Hepatocyte (in vitro differentiated cells): ENCODE measurements at regions not wholly inside any gene's neighbourhood (a gene's known extent, or its start where the extent isn't known, plus 50 kb on each side); places are given as distances from the start of the nearest gene placed in this dataset.

Source experiments
- EZH2 ChIP-seq: fragments of 200-600 bp; sonication (generic); IDR thresholded peaks from 2 replicates; pipeline ENCODE4 v1.6.1; 2016; ENCODE audit warnings: antibody characterized with exemption, mild to moderate bottlenecking, borderline replicate concordance
- TF ChIP-seq, protein P1 (sequence below): fragments of 200-600 bp; sonication (generic); IDR thresholded peaks from 2 replicates; pipeline ENCODE4 v1.5.1; 2016; ENCODE audit warnings: antibody characterized with exemption, mild to moderate bottlenecking; ENCODE audit not compliant: poor library complexity

DNA sequence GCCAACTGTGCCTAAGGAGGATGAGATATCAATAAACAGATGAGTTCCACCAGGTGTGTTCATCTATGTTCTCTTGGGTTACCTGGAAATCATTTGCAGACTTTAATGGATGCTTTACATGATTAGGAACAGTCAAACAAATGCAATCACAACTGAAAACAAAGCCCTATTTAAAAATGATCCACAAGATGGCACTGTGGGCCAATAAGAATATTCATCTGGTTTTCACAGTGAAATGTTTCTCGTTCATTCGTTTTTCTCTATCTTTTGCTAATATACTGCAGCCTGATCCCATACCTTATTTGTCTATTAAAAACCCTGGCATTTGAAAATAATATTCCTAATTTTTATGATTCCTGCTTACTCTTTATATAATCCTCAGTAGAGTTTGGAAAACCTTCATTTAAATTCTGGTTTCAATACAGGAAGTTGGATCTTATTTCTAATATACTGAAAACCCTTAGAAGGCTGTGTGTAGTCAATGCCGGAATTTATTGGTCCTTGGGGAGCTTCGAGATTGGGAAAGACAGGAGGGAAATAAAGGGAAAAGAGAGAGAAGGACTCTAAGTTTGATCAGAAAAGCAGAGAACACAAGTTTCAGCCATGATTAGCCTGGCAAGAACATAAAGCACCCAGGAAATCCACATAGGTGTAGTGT is 63.8 kb upstream of the TAPT1 start:
- no peak for TF ChIP-seq EZH2
- TF ChIP-seq, protein P1, sequence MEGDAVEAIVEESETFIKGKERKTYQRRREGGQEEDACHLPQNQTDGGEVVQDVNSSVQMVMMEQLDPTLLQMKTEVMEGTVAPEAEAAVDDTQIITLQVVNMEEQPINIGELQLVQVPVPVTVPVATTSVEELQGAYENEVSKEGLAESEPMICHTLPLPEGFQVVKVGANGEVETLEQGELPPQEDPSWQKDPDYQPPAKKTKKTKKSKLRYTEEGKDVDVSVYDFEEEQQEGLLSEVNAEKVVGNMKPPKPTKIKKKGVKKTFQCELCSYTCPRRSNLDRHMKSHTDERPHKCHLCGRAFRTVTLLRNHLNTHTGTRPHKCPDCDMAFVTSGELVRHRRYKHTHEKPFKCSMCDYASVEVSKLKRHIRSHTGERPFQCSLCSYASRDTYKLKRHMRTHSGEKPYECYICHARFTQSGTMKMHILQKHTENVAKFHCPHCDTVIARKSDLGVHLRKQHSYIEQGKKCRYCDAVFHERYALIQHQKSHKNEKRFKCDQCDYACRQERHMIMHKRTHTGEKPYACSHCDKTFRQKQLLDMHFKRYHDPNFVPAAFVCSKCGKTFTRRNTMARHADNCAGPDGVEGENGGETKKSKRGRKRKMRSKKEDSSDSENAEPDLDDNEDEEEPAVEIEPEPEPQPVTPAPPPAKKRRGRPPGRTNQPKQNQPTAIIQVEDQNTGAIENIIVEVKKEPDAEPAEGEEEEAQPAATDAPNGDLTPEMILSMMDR = peak; percentile 68
